HG03378 (cell line): ENCODE measurements at regions not wholly inside any gene's neighbourhood (a gene's known extent, or its start where the extent isn't known, plus 50 kb on each side); places are given as distances from the start of the nearest gene placed in this dataset.

ENCODE experiments used
- ATAC-seq: cut with Tn5 transposase; IDR thresholded peaks from one replicate; pipeline ENCODE4 v1.9.1; 2021; ENCODE audit warnings: mild to moderate bottlenecking, moderate library complexity; ENCODE audit not compliant: unreplicated experiment

GRCh38 chr2:21281384-21281783 lies 157.6 kb downstream of the TDRD15 start:
- ATAC-seq = no peak

- ATAC-seq = no peak
Measured at GRCh38 chr2:21281791-21282514, 158.2 kb downstream of the TDRD15 start.

GRCh38 chr2:21282515-21282898 lies 158.7 kb downstream of the TDRD15 start:
- no peak for ATAC-seq

- ATAC-seq = no peak
Measured at GRCh38 chr2:21288299-21288698, 164.5 kb downstream of the TDRD15 start.

- no peak for ATAC-seq
Measured at GRCh38 chr2:21288739-21289520, 165.2 kb downstream of the TDRD15 start.

- ATAC-seq = no peak
Measured at GRCh38 chr2:21289551-21289950, 165.8 kb downstream of the TDRD15 start.

- ATAC-seq = no peak
Measured at GRCh38 chr2:21289989-21290388, 166.2 kb downstream of the TDRD15 start.

GRCh38 chr2:21291426-21291825 lies 167.7 kb downstream of the TDRD15 start:
- ATAC-seq = no peak

GRCh38 chr2:21294446-21294845 lies 170.7 kb downstream of the TDRD15 start:
- ATAC-seq = no peak

GRCh38 chr2:21299411-21299810 lies 175.6 kb downstream of the TDRD15 start:
- ATAC-seq = no peak

- ATAC-seq = no peak
Measured at GRCh38 chr2:21301871-21302455, 178.2 kb downstream of the TDRD15 start.

- ATAC-seq = no peak
Measured at GRCh38 chr2:21303876-21304275, 180.1 kb downstream of the TDRD15 start.

- no peak for ATAC-seq
Measured at GRCh38 chr2:21305581-21305980, 181.8 kb downstream of the TDRD15 start.

- ATAC-seq = no peak
Measured at GRCh38 chr2:21306235-21306634, 182.5 kb downstream of the TDRD15 start.

GRCh38 chr2:21307037-21307436 lies 183.3 kb downstream of the TDRD15 start:
- no peak for ATAC-seq

GRCh38 chr2:21310493-21310892 lies 186.7 kb downstream of the TDRD15 start:
- ATAC-seq = no peak

- no peak for ATAC-seq
Measured at GRCh38 chr2:21314322-21314835, 190.6 kb downstream of the TDRD15 start.

GRCh38 chr2:21317131-21317530 lies 193.4 kb downstream of the TDRD15 start:
- ATAC-seq = peak; percentile 85

- no peak for ATAC-seq
Measured at GRCh38 chr2:21318263-21318662, 194.5 kb downstream of the TDRD15 start.

- no peak for ATAC-seq
Measured at GRCh38 chr2:21326152-21326551, 202.4 kb downstream of the TDRD15 start.

- no peak for ATAC-seq
Measured at GRCh38 chr2:21328177-21328576, 204.4 kb downstream of the TDRD15 start.
